ENCODE measurements at regions not wholly inside any gene's neighbourhood (a gene's known extent, or its start where the extent isn't known, plus 50 kb on each side); places are given as distances from the start of the nearest gene placed in this dataset.

- no peak for TF ChIP-seq EZH2 (IDR thresholded peaks at IDR 0.05; ENCODE audit: borderline replicate concordance, low read depth, low read length, poor library complexity, severe bottlenecking)
- TF ChIP-seq CTCF (conservative IDR thresholded peaks at IDR 0.05; ENCODE audit: low read depth, low read length): no peak
Observed at GRCh38 chr2:8553643-8554042, 128.2 kb upstream of the ID2 start.
